Adrenal gland (tissue), 5 donors: ENCODE measurements at regions not wholly inside any gene's neighbourhood (a gene's known extent, or its start where the extent isn't known, plus 50 kb on each side); places are given as distances from the start of the nearest gene placed in this dataset.
"Not testable (repeated sequence)": the region's sequence is repeated elsewhere in the genome, so short reads cannot be mapped to it uniquely, and the experiment has no call there.

ENCODE experiments used
- CTCF ChIP-seq, 6 experiments: fragments of 450-650 bp in 4 of 6; fragments of 200-600 bp in 2 of 6; sonication (generic) in 1 of 6; IDR thresholded peaks; 1 replicate in 5 of 6; 2 replicates in 1 of 6; pipeline versions ENCODE4 v1.5.1 to v1.8.0; 2016 to 2021; ENCODE audit warnings: antibody characterized with exemption in 6 of 6, mild to moderate bottlenecking in 2 of 6, moderate library complexity in 1 of 6
- POLR2A ChIP-seq, 2 donors: fragments of 450-650 bp; IDR thresholded peaks; one replicate each; pipeline ENCODE4 v1.6.1; 2017; ENCODE audit warnings: antibody characterized with exemption in 2 of 2, mild to moderate bottlenecking in 2 of 2, moderate library complexity in 1 of 2
- donor health status: DM: no; HTN: no; CAD: no.

DNA sequence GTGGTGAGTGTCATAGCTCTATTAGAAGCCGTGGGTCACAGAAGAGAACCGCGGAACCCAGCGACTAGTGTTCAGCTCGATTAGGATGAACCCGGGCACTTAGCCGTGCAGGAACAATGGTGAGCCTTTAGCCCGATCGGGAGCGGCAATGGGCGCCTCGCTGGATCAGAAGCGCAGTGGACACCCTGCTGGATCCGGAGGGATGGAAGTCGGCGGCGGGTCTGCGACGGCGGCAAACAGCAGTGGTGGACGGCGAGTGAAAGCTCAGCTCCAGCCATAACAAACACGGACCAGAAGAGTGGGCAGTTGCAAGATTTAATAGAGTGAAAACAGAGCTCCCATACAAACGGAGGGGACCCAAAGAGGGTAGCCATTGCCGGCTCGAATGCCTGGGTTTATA is 72.7 kb upstream of the EN2 start:
- not testable (repeated sequence) for TF ChIP-seq POLR2A, CTCF (IDR thresholded peaks at IDR 0.05)
